Neuron (in vitro differentiated cells): ENCODE measurements at regions not wholly inside any gene's neighbourhood (a gene's known extent, or its start where the extent isn't known, plus 50 kb on each side); places are given as distances from the start of the nearest gene placed in this dataset.

Experiments used
- H2AFZ ChIP-seq: one replicate; pipeline ENCODE4 v1.6.1; 2013; ENCODE audit warnings: low read depth, mild to moderate bottlenecking, inconsistent platforms, low read length, moderate library complexity
- H3K27me3 ChIP-seq: one replicate; pipeline ENCODE4 v1.6.1; 2013; ENCODE audit warnings: low read length; ENCODE audit not compliant: insufficient read depth
- H3K36me3 ChIP-seq: one replicate; pipeline ENCODE4 v1.6.1; 2013; ENCODE audit warnings: low read length; ENCODE audit not compliant: insufficient read depth
- H3K4me1 ChIP-seq: one replicate; pipeline ENCODE4 v1.6.1; 2013; ENCODE audit warnings: low read length; ENCODE audit not compliant: insufficient read depth
- H3K4me3 ChIP-seq: 2 replicates; pipeline ENCODE4 v1.5.1; 2013; ENCODE audit warnings: mild to moderate bottlenecking, low read length, moderate library complexity
- H3K9me3 ChIP-seq: one replicate; pipeline ENCODE4 v1.6.1; 2013; ENCODE audit warnings: low read length

GRCh38 chr10:88185830-88186229 is 322.4 kb downstream of the PTEN start:
- Histone ChIP-seq H3K36me3 (no peaks in the 10 kb centered on the region), H3K4me3 (no peak overlapping the region), H3K9me3 (no peaks in the 10 kb centered on the region)

DNA sequence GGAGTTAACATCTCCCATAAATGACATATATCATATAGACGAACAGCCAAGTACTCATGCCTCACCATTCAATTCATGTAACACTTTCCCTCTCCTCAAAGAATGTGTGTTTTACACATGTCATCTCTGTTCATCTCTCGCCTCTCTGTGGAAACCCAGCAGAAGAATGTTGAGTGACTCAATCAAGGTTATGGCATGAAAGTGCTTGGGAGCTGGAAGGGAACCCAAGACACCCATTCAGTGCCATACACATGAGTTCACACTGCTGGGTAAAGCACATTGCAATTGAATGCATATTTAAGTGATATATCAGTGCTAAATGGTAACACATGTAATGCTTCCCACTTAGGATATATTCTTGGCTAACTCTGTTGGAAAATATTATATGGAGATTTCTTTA is 322.9 kb downstream of the PTEN start:
- Histone ChIP-seq H2AFZ (no peak overlapping the region), H3K4me1 (no peaks in the 10 kb centered on the region), H3K4me3 (no peak overlapping the region)

More at GRCh38 chr10:88185830-88186229, 322.4 kb downstream of the PTEN start:
- no peaks in the 10 kb centered on the region for H3K27me3 ChIP-seq
- no peaks in the 10 kb centered on the region for H3K4me1 ChIP-seq
- H2AFZ ChIP-seq = no peak overlapping the region

GRCh38 chr10:88187472-88187871 is 324.0 kb downstream of the PTEN start:
- H3K27me3 ChIP-seq = no peaks in the 10 kb centered on the region
- H2AFZ ChIP-seq = no peak overlapping the region
- H3K4me3 ChIP-seq = no peak overlapping the region
- no peaks in the 10 kb centered on the region for H3K4me1 ChIP-seq
- no peaks in the 10 kb centered on the region for H3K36me3 ChIP-seq
- H3K9me3 ChIP-seq = no peaks in the 10 kb centered on the region

More for the DNA sequence above, 322.9 kb downstream of the PTEN start:
- Histone ChIP-seq H3K9me3 (no peaks in the 10 kb centered on the region), H3K36me3 (no peaks in the 10 kb centered on the region), H3K27me3 (no peaks in the 10 kb centered on the region)

- Histone ChIP-seq H3K36me3 (no peaks in the 10 kb centered on the region), H3K9me3 (no peaks in the 10 kb centered on the region), H2AFZ (no peak overlapping the region), H3K4me1 (peaks cover under 1% of the 10 kb centered on the region), H3K27me3 (no peaks in the 10 kb centered on the region), H3K4me3 (no peak overlapping the region)
Observed at GRCh38 chr10:88190123-88190522, 326.7 kb downstream of the PTEN start.

DNA sequence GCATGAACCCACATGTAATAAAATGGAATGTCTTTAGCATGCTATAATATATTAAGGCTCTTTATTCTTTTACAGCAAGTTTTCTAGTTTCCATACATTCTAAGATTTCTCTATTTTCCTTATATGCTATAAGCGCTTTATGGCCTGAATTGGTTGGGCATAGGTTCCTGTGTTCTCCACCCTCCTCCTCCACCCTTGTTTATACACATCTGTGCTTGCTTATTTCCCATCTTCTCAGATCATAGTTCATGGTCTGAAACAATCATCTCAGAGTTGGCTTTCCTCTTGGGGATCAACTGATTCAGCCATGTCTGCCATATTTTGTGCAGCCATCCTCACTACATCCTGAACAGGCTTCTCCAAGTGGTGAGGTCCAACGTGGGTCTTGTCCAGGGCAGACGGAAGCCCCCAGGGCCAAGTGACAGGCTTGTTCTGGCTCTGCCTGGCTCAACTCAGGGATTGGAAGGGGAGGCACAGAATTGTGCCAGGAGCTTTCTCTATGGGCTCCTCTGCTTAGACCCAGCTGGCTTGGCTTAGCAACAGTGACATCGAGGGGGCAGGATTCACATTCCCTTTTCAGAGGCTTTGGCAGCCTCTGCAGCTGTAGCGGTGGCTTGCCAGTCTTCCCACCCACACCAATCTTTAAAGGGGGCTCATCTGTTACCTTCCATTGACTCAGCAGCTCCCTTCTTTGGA is 327.3 kb downstream of the PTEN start:
- H3K4me3 ChIP-seq = no peak overlapping the region
- peaks cover 6% of the 10 kb centered on the region for H3K4me1 ChIP-seq

GRCh38 chr10:88193018-88193417 is 329.6 kb downstream of the PTEN start:
- Histone ChIP-seq H2AFZ (no peak overlapping the region), H3K9me3 (no peaks in the 10 kb centered on the region), H3K27me3 (no peaks in the 10 kb centered on the region), H3K4me1 (peaks cover 8% of the 10 kb centered on the region), H3K4me3 (no peak overlapping the region), H3K36me3 (no peaks in the 10 kb centered on the region)

More for the DNA sequence above, 327.3 kb downstream of the PTEN start:
- no peak overlapping the region for H2AFZ ChIP-seq
- H3K9me3 ChIP-seq = no peaks in the 10 kb centered on the region
- H3K36me3 ChIP-seq = no peaks in the 10 kb centered on the region
- no peaks in the 10 kb centered on the region for H3K27me3 ChIP-seq

GRCh38 chr10:88194041-88194887 is 330.8 kb downstream of the PTEN start:
- Histone ChIP-seq H3K4me1 (peaks cover 8% of the 10 kb centered on the region), H3K9me3 (no peaks in the 10 kb centered on the region), H3K4me3 (no peak overlapping the region), H3K27me3 (no peaks in the 10 kb centered on the region), H2AFZ (no peak overlapping the region), H3K36me3 (no peaks in the 10 kb centered on the region)

DNA sequence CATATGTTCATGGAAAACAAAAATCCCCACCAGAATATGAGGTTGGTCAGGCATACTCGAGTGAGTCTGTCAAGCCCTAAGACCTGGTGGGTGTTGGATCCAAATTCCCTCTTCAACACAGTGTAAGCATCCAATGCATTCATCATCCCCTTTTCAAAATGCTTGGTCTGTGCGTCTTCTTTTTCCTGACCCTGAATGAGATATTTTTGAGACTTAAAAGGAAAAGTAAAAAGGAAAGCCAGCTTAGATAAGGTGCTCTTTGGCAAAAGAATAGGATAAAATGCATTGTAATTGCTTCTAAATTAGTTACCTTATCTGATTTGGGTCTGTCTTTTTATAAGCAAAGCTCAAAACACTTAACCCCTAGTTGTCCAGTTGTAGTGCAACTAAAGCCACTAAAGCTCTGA is 331.5 kb downstream of the PTEN start:
- Histone ChIP-seq H3K9me3 (no peaks in the 10 kb centered on the region), H3K4me3 (no peak overlapping the region), H3K27me3 (no peaks in the 10 kb centered on the region), H2AFZ (no peak overlapping the region), H3K4me1 (peaks cover 13% of the 10 kb centered on the region), H3K36me3 (no peaks in the 10 kb centered on the region)

DNA sequence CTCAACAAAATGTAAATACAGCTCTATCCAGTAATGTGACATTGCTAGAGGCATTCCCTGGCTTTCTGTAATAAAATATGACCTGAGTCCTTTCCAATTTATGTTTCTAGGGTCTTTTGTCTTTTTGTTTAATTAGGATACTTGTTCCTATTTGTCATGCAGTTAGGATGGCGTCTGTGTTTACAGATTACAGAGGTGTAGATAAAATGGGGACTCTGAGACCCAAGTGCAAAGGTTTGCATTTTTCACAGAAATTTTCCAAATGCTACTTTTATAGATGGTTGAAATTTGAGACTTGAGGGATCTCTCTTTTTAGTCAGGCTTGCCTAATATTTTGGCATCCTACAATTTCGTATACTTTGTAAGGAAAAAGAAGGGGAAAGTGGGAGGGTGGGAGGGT is 332.4 kb downstream of the PTEN start:
- Histone ChIP-seq H3K4me1 (peaks cover 19% of the 10 kb centered on the region), H2AFZ (no peak overlapping the region), H3K9me3 (no peaks in the 10 kb centered on the region), H3K36me3 (no peaks in the 10 kb centered on the region), H3K4me3 (no peak overlapping the region), H3K27me3 (no peaks in the 10 kb centered on the region)

GRCh38 chr10:88196291-88196690 is 332.9 kb downstream of the PTEN start:
- no peak overlapping the region for H2AFZ ChIP-seq
- no peaks in the 10 kb centered on the region for H3K9me3 ChIP-seq
- peaks cover 23% of the 10 kb centered on the region for H3K4me1 ChIP-seq
- H3K36me3 ChIP-seq = no peaks in the 10 kb centered on the region
- no peaks in the 10 kb centered on the region for H3K27me3 ChIP-seq
- H3K4me3 ChIP-seq = no peak overlapping the region

- Histone ChIP-seq H3K27me3 (no peaks in the 10 kb centered on the region), H2AFZ (no peak overlapping the region), H3K4me1 (peaks cover 25% of the 10 kb centered on the region), H3K9me3 (no peaks in the 10 kb centered on the region), H3K4me3 (no peak overlapping the region), H3K36me3 (no peaks in the 10 kb centered on the region)
Observed at GRCh38 chr10:88198023-88198422, 334.6 kb downstream of the PTEN start.

DNA sequence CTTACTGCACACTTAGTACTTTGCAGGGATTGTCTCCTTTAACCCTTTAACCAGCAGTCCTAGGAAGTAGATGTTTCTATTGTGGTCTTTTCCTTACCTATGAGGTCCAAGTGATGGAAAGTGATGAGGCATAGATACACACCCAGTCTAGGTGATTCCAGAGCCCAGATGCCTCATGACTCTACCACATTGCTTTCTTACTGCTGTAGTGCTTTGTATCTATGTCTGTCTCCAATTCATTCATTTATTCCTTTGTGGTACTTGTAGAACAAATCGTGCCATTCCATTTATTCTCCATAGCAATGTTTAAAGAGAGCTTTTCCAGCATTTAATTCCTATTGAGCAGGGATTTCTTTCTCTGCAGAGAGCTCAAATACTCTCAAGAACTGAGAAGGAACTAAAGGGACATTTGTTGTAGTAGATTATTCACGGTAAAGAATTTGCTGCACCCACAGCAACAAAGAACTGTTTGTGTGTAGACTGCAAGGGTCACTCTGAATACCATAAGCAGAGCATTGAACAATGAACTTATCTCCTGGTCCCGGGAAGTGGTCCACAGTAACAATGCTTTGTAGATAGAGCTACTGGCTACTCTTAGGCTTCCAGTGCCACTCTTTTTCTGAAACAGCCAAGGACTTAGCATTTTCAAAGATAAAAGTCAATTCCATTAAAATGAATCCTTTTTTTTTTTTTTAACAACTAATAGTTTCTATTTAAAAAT is 337.0 kb downstream of the PTEN start:
- Histone ChIP-seq H3K27me3 (no peaks in the 10 kb centered on the region), H3K36me3 (no peaks in the 10 kb centered on the region), H3K9me3 (no peaks in the 10 kb centered on the region), H3K4me1 (peaks cover 32% of the 10 kb centered on the region), H3K4me3 (no peak overlapping the region), H2AFZ (no peak overlapping the region)

DNA sequence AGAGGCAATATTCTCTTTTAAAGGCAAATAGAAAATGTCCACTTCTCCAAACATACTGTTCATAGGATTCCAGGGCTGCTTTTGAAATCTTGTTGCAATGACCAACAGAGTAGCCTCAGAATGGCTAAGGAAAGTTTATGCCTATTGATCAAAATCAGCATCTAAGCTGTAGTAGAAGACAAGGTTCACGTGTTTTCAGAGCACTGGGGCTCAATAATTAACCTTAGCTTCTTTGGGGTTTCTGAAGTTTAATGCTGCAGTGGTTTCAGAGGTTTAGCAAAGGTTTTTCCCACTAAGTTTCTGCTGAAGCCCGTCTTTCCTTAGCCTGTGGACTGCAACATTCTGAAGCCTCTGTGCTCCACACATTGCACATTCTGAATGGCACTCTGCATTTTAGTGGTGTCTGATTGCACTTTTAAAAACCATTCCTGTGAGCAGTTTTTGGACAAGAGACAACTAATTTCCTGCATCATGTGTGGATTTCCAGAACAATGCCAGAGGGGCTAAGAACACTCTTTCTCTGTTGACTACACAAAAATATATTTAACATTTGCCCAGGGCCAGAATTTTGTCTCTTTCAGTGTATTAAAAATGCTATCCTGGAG is 342.5 kb downstream of the PTEN start:
- peaks cover 26% of the 10 kb centered on the region for H3K4me1 ChIP-seq
- no peak overlapping the region for H3K4me3 ChIP-seq
- no peaks in the 10 kb centered on the region for H3K36me3 ChIP-seq
- no peaks in the 10 kb centered on the region for H3K9me3 ChIP-seq
- no peaks in the 10 kb centered on the region for H3K27me3 ChIP-seq
- H2AFZ ChIP-seq = no peak overlapping the region
